GM10248 (cell line): ENCODE measurements at regions not wholly inside any gene's neighbourhood (a gene's known extent, or its start where the extent isn't known, plus 50 kb on each side); places are given as distances from the start of the nearest gene placed in this dataset.

Source experiments
- CTCF ChIA-PET: fragments of 300-600 bp; sonication (Branson Sonifier 250); formaldehyde crosslinking; extraction: SDS; loops from one replicate; lab custom pipeline; 2021; ENCODE audit warnings: antibody characterized with exemption; lab: Yijun Ruan, JAX
- POLR2A ChIA-PET: fragments of 350-650 bp; sonication (Branson Sonifier 250); formaldehyde crosslinking; extraction: SDS; loops from one replicate; lab custom pipeline; 2020; ENCODE audit warnings: antibody characterized with exemption; lab: Yijun Ruan, JAX
- DNase-seq: peaks from one replicate; pipeline ENCODE4 v3.0.0; 2012; ENCODE audit errors: extremely low spot score
- TF ChIP-seq, protein P1 (sequence below): IDR thresholded peaks from 2 replicates; pipeline ENCODE4 v1.5.1; 2012; ENCODE audit warnings: mild to moderate bottlenecking, low read depth; ENCODE audit errors: extremely low read depth, missing control alignments, control extremely low read depth

- ChIA-PET POLR2A (no interaction called here), CTCF (no interaction called here)
- no peak for DNase-seq
- TF ChIP-seq, protein P1, sequence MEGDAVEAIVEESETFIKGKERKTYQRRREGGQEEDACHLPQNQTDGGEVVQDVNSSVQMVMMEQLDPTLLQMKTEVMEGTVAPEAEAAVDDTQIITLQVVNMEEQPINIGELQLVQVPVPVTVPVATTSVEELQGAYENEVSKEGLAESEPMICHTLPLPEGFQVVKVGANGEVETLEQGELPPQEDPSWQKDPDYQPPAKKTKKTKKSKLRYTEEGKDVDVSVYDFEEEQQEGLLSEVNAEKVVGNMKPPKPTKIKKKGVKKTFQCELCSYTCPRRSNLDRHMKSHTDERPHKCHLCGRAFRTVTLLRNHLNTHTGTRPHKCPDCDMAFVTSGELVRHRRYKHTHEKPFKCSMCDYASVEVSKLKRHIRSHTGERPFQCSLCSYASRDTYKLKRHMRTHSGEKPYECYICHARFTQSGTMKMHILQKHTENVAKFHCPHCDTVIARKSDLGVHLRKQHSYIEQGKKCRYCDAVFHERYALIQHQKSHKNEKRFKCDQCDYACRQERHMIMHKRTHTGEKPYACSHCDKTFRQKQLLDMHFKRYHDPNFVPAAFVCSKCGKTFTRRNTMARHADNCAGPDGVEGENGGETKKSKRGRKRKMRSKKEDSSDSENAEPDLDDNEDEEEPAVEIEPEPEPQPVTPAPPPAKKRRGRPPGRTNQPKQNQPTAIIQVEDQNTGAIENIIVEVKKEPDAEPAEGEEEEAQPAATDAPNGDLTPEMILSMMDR: no peak
Observed at GRCh38 chr1:67627906-67628305, 57.1 kb upstream of the GADD45A start.

DNA sequence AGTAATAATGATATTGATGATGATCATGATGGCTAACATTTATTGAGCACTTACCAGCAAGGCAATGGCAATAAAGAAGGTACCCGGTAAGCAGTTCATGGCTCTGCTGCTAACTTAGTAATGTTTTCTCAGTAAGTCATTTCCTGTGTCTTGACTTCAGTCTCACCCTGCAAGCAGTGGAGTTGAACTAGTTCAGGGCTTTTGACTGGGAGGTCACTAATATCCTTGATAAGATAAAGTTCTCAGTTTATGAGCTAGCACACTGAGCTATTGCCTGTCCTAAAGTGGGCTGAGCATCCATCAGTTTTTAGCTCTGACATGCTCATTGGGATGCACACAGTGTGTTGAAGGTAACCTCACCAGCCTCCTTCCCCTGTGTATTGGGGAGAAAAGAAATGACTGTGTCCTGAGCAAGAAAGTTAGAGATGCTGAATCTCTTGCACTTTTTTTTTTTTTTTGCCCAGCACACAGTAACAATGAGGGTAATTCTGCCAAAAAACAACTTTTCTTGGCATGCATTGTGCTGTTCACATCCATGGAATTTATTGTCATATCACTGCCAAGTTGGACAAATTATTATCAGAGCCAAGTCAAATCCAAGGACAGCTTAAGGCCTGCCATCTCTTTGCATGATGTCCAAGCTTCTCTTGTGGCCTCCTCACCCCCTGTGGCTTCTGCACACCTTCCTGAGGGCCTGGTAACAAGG, 55.5 kb upstream of the GADD45A start:
- POLR2A ChIA-PET: no interaction called here
- TF ChIP-seq, protein P1: no peak
- no peak for DNase-seq
- CTCF ChIA-PET: interaction anchor here (0.9 to 1.4 kb wide), 3 partner anchors 10 to 75 kb away, joined by 3 to 4 read pairs (median 3); no protein-coding TSS in a partner anchor

DNA sequence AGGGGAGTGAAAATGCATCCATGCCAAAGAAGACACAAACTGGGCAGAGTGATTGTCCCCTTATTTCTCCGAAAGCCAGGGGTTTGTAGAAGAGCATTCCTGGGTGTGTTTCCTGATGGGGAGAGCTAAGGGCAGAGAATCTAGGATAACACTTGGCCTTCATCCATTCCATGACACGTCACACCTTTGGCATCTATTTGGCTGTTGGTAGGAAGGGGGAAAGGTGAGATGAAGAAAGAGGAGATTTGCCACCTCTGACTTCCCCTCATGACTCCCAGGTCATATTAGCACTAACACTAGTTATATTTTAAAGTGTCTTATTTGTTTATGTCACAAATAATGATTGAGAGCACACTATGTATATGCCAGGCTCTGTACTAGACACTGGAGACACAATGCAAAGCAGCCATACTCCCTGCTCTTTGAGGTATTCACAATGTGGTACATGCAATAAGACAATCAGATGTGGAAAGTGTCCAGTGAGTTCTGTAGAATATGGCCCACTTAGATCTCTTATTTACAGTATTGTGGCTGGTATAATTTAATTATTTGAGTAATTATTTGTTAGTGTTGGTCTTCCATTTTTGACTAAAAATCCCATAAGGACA, 54.5 kb upstream of the GADD45A start:
- ChIA-PET CTCF (interaction anchor here (1.4 kb wide), 1 partner anchor 57 kb away, joined by 3 read pairs; no protein-coding TSS in a partner anchor), POLR2A (no interaction called here)
- DNase-seq: no peak
- TF ChIP-seq, protein P1: no peak

GRCh38 chr1:67632356-67632755, 52.6 kb upstream of the GADD45A start:
- no peak for DNase-seq
- POLR2A ChIA-PET: interaction anchor here (1.0 kb wide), 1 partner anchor 136 kb away, joined by 5 read pairs; no protein-coding TSS in a partner anchor
- TF ChIP-seq, protein P1: no peak
- CTCF ChIA-PET: interaction anchor here (1.0 kb wide), 1 partner anchor 26 kb away, joined by 3 read pairs; no protein-coding TSS in a partner anchor

DNA sequence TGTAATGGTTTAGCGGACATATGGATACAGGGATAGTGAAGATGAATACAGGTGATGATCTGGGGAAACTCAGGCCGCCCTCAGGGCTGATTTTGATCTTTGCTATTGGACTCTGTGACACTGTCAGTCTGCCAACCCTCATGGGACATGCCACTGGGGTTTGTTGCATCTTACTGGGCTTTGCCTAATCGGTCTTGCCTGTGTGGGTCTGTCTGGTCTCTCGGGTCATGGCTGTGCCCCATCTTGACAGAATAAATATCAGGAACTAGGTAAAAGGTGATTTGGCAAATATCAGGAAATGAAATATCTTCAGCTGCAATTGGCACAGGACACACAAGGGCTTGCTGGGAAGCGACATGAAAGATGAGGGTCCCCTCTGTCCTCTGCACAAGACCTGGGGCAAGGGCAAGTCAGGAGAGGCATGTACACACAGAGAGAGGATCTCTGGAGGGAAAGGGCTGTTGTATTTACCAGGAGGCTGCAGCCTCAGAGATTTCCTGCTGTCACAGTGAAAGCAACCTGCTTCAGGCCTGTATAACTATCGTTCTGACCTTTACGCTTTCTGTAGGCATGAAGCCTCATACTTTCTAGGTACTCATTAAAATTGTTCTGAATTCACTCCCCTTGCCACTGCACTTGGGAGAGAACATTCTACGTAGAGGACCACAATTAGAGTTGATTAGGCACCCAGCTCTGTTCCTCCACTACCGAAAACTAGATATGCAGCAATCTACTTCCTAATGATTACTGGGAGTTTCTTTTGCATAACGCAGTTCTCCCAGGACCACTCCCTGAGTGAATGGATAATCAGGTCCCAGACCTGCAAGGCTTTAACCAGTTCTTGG, 52.0 kb upstream of the GADD45A start:
- no peak for DNase-seq
- ChIA-PET CTCF (interaction anchor here (1.8 kb wide), 1 partner anchor 11 kb away, joined by 4 read pairs; no protein-coding TSS in a partner anchor), POLR2A (no interaction called here)
- TF ChIP-seq, protein P1: no peak

GRCh38 chr1:67634396-67634935, 50.5 kb upstream of the GADD45A start:
- POLR2A ChIA-PET: no interaction called here
- CTCF ChIA-PET: interaction anchor here (1.7 to 1.8 kb wide), 2 partner anchors 10 to 12 kb away, joined by 4 to 5 read pairs; no protein-coding TSS in a partner anchor
- no peak for DNase-seq
- TF ChIP-seq, protein P1: no peak
